ENCODE measurements at regions not wholly inside any gene's neighbourhood (a gene's known extent, or its start where the extent isn't known, plus 50 kb on each side); places are given as distances from the start of the nearest gene placed in this dataset.
"Not testable (repeated sequence)": the region's sequence is repeated elsewhere in the genome, so short reads cannot be mapped to it uniquely, and the experiment has no call there.

- Mint-ChIP-seq H3K27me3 (ENCODE audit: low read depth) (no peaks in the 10 kb centered on the region), H3K4me1 (ENCODE audit: low read depth) (no peaks in the 10 kb centered on the region), H3K36me3 (ENCODE audit: insufficient read depth in 2 of 2) (no peaks in the 10 kb centered on the region), H3K9me3 (peaks cover 3 to 4% of the 10 kb centered on the region in 2 donors), H3K4me3 (no peak overlapping the region), H3K27ac (no peak overlapping the region)
- no peak for ATAC-seq (replicated peaks in 1 of 2)
- DNase-seq = no peak
These were observed 56.2 kb upstream of the LRRTM4 start for GRCh38 chr2:77578354-77578753.

GRCh38 chr2:77579076-77579769 is 57.0 kb upstream of the LRRTM4 start:
- ATAC-seq (replicated peaks in 1 of 2) (no peak), DNase-seq (no peak)
- no peaks in the 10 kb centered on the region for H3K4me1 Mint-ChIP-seq (ENCODE audit: low read depth)
- no peak overlapping the region for H3K4me3 Mint-ChIP-seq
- H3K9me3 Mint-ChIP-seq = peaks cover 8 to 10% of the 10 kb centered on the region in 2 donors
- no peaks in the 10 kb centered on the region for H3K36me3 Mint-ChIP-seq (ENCODE audit: insufficient read depth in 2 of 2)
- H3K27me3 Mint-ChIP-seq (ENCODE audit: low read depth) = no peaks in the 10 kb centered on the region
- H3K27ac Mint-ChIP-seq = no peak overlapping the region

- no peak overlapping the region for H3K4me3 Mint-ChIP-seq
- H3K27ac Mint-ChIP-seq = no peak overlapping the region
These were observed 66.3 kb upstream of the LRRTM4 start for GRCh38 chr2:77588438-77588837.

GRCh38 chr2:77590298-77590917 is 68.2 kb upstream of the LRRTM4 start:
- H3K27ac Mint-ChIP-seq = no peak overlapping the region
- no peaks in the 10 kb centered on the region for H3K4me1 Mint-ChIP-seq (ENCODE audit: low read depth)
- peaks cover 0 to 2% of the 10 kb centered on the region in 2 donors for H3K36me3 Mint-ChIP-seq (ENCODE audit: insufficient read depth in 2 of 2)
- H3K4me3 Mint-ChIP-seq = no peak overlapping the region
- DNase-seq = no peak
- H3K27me3 Mint-ChIP-seq (ENCODE audit: low read depth) = no peaks in the 10 kb centered on the region
- ATAC-seq (replicated peaks in 1 of 2) = no peak
- peaks cover 10 to 14% of the 10 kb centered on the region in 2 donors for H3K9me3 Mint-ChIP-seq

More at GRCh38 chr2:77588438-77588837, 66.3 kb upstream of the LRRTM4 start:
- Mint-ChIP-seq H3K36me3 (ENCODE audit: insufficient read depth in 2 of 2) (peaks cover 0 to 2% of the 10 kb centered on the region in 2 donors), H3K9me3 (peaks cover 16 to 18% of the 10 kb centered on the region in 2 donors), H3K27me3 (ENCODE audit: low read depth) (no peaks in the 10 kb centered on the region), H3K4me1 (ENCODE audit: low read depth) (no peaks in the 10 kb centered on the region)
- DNase-seq = no peak
- no peak for ATAC-seq (replicated peaks in 1 of 2)

GRCh38 chr2:77592955-77593354 is 70.8 kb upstream of the LRRTM4 start:
- H3K36me3 Mint-ChIP-seq (ENCODE audit: insufficient read depth in 2 of 2); H3K27ac Mint-ChIP-seq; H3K27me3 Mint-ChIP-seq (ENCODE audit: low read depth); H3K4me1 Mint-ChIP-seq (ENCODE audit: low read depth); DNase-seq; H3K4me3 Mint-ChIP-seq; ATAC-seq (replicated peaks in 1 of 2): not testable (repeated sequence)
- peaks cover 5 to 13% of the 10 kb centered on the region in 2 donors for H3K9me3 Mint-ChIP-seq

GRCh38 chr2:77602771-77603170 is 80.6 kb upstream of the LRRTM4 start:
- H3K4me1 Mint-ChIP-seq (ENCODE audit: low read depth) = no peaks in the 10 kb centered on the region
- no peaks in the 10 kb centered on the region for H3K27me3 Mint-ChIP-seq (ENCODE audit: low read depth)
- peaks cover 10 to 12% of the 10 kb centered on the region in 2 donors for H3K9me3 Mint-ChIP-seq
- no peak for DNase-seq
- ATAC-seq (replicated peaks in 1 of 2) = no peak
- no peak overlapping the region for H3K27ac Mint-ChIP-seq
- no peak overlapping the region for H3K4me3 Mint-ChIP-seq
- H3K36me3 Mint-ChIP-seq (ENCODE audit: insufficient read depth in 2 of 2) = no peaks in the 10 kb centered on the region

- DNase-seq (no peak), ATAC-seq (replicated peaks in 1 of 2) (no peak)
- peaks cover 9 to 12% of the 10 kb centered on the region in 2 donors for H3K9me3 Mint-ChIP-seq
- no peaks in the 10 kb centered on the region for H3K27me3 Mint-ChIP-seq (ENCODE audit: low read depth)
- H3K4me1 Mint-ChIP-seq (ENCODE audit: low read depth) = no peaks in the 10 kb centered on the region
- no peak overlapping the region for H3K4me3 Mint-ChIP-seq
- no peak overlapping the region for H3K27ac Mint-ChIP-seq
- no peaks in the 10 kb centered on the region for H3K36me3 Mint-ChIP-seq (ENCODE audit: insufficient read depth in 2 of 2)
These were observed 83.1 kb upstream of the LRRTM4 start for GRCh38 chr2:77604953-77605929.

GRCh38 chr2:77608510-77608909 is 86.3 kb upstream of the LRRTM4 start:
- no peak overlapping the region for H3K27ac Mint-ChIP-seq
- no peak overlapping the region for H3K4me3 Mint-ChIP-seq
- no peaks in the 10 kb centered on the region for H3K4me1 Mint-ChIP-seq (ENCODE audit: low read depth)
- no peak for DNase-seq
- no peaks in the 10 kb centered on the region for H3K27me3 Mint-ChIP-seq (ENCODE audit: low read depth)
- peaks cover 11 to 22% of the 10 kb centered on the region in 2 donors for H3K9me3 Mint-ChIP-seq
- H3K36me3 Mint-ChIP-seq (ENCODE audit: insufficient read depth in 2 of 2) = peaks cover 0 to 2% of the 10 kb centered on the region in 2 donors
- no peak for ATAC-seq (replicated peaks in 1 of 2)

GRCh38 chr2:77629539-77629938 is 107.4 kb upstream of the LRRTM4 start:
- no peaks in the 10 kb centered on the region for H3K27me3 Mint-ChIP-seq (ENCODE audit: low read depth)
- H3K4me1 Mint-ChIP-seq (ENCODE audit: low read depth) = no peaks in the 10 kb centered on the region
- H3K9me3 Mint-ChIP-seq = peaks cover 4 to 8% of the 10 kb centered on the region in 2 donors
- H3K4me3 Mint-ChIP-seq = no peak overlapping the region
- H3K27ac Mint-ChIP-seq = no peak overlapping the region
- no peak for ATAC-seq (replicated peaks in 1 of 2)
- DNase-seq = no peak
- peaks cover 2 to 4% of the 10 kb centered on the region in 2 donors for H3K36me3 Mint-ChIP-seq (ENCODE audit: insufficient read depth in 2 of 2)

- no peak for DNase-seq
- Mint-ChIP-seq H3K9me3 (peaks cover 4 to 8% of the 10 kb centered on the region in 2 donors), H3K27me3 (ENCODE audit: low read depth) (no peaks in the 10 kb centered on the region), H3K4me3 (no peak overlapping the region), H3K36me3 (ENCODE audit: insufficient read depth in 2 of 2) (peaks cover 2 to 4% of the 10 kb centered on the region in 2 donors), H3K4me1 (ENCODE audit: low read depth) (no peaks in the 10 kb centered on the region), H3K27ac (no peak overlapping the region)
- no peak for ATAC-seq (replicated peaks in 1 of 2)
These were observed 108.8 kb upstream of the LRRTM4 start for GRCh38 chr2:77631007-77631406.

GRCh38 chr2:77633601-77634000 is 111.4 kb upstream of the LRRTM4 start:
- ATAC-seq (replicated peaks in 1 of 2) (no peak), DNase-seq (no peak)
- peaks cover 5 to 10% of the 10 kb centered on the region in 2 donors for H3K9me3 Mint-ChIP-seq
- H3K27ac Mint-ChIP-seq = no peak overlapping the region
- H3K4me3 Mint-ChIP-seq = no peak overlapping the region
- no peaks in the 10 kb centered on the region for H3K4me1 Mint-ChIP-seq (ENCODE audit: low read depth)
- peaks cover 2 to 5% of the 10 kb centered on the region in 2 donors for H3K36me3 Mint-ChIP-seq (ENCODE audit: insufficient read depth in 2 of 2)
- no peaks in the 10 kb centered on the region for H3K27me3 Mint-ChIP-seq (ENCODE audit: low read depth)

GRCh38 chr2:77640924-77641323 is 118.7 kb upstream of the LRRTM4 start:
- peaks cover 2 to 8% of the 10 kb centered on the region in 2 donors for H3K36me3 Mint-ChIP-seq (ENCODE audit: insufficient read depth in 2 of 2)

GRCh38 chr2:77642339-77642738 is 120.2 kb upstream of the LRRTM4 start:
- no peak overlapping the region for H3K27ac Mint-ChIP-seq
- DNase-seq (no peak), ATAC-seq (replicated peaks in 1 of 2) (no peak)
- no peaks in the 10 kb centered on the region for H3K27me3 Mint-ChIP-seq (ENCODE audit: low read depth)
- H3K36me3 Mint-ChIP-seq (ENCODE audit: insufficient read depth in 2 of 2) = peaks cover 2 to 8% of the 10 kb centered on the region in 2 donors
- H3K4me1 Mint-ChIP-seq (ENCODE audit: low read depth) = no peaks in the 10 kb centered on the region
- H3K9me3 Mint-ChIP-seq = peaks cover 8 to 20% of the 10 kb centered on the region in 2 donors
- H3K4me3 Mint-ChIP-seq = no peak overlapping the region

More at GRCh38 chr2:77640924-77641323, 118.7 kb upstream of the LRRTM4 start:
- H3K27me3 Mint-ChIP-seq (ENCODE audit: low read depth) = no peaks in the 10 kb centered on the region
- DNase-seq (no peak), ATAC-seq (replicated peaks in 1 of 2) (no peak)
- no peak overlapping the region for H3K4me3 Mint-ChIP-seq
- no peaks in the 10 kb centered on the region for H3K4me1 Mint-ChIP-seq (ENCODE audit: low read depth)
- H3K27ac Mint-ChIP-seq = no peak overlapping the region
- H3K9me3 Mint-ChIP-seq = peaks cover 9 to 20% of the 10 kb centered on the region in 2 donors
